PC-3 (cell line): ENCODE measurements at regions not wholly inside any gene's neighbourhood (a gene's known extent, or its start where the extent isn't known, plus 50 kb on each side); places are given as distances from the start of the nearest gene placed in this dataset.
A peak's percentile ranks its signal among the peaks of the same experiment; 100 is the strongest.

Source experiments
- ATAC-seq: fragments of 200-7000 bp; cut with Tn5 transposase; 2 replicates; pipeline ENCODE4 v1.9.1; 2020; ENCODE audit warnings: mild to moderate bottlenecking, moderate library complexity
- BruUV-seq: library from RNA; stranded (reverse); fragments of 400-500 nt; replicated peaks from 2 replicates; lab custom pipeline; 2021; lab: Mats Ljungman, UMichigan
- CTCF ChIA-PET: fragments of 300-600 bp; sonication (Branson Sonifier 250); formaldehyde crosslinking; loops from one replicate; lab custom pipeline; 2022; ENCODE audit warnings: antibody characterized with exemption; lab: Charles Lee
- POLR2A ChIA-PET: fragments of 300-600 bp; sonication (Branson Sonifier 250); formaldehyde crosslinking; loops from one replicate; lab custom pipeline; 2022; ENCODE audit warnings: antibody characterized with exemption; ENCODE audit not compliant: unreplicated experiment; lab: Charles Lee
- DNase-seq: peaks from one replicate; pipeline ENCODE4 v3.0.0-alpha.2; 2015
- H2AFZ ChIP-seq: fragments of 300-600 bp; sonication (generic); 2 replicates; pipeline ENCODE4 v1.6.0; 2016; ENCODE audit warnings: antibody characterized with exemption, low read length
- H3F3A ChIP-seq: fragments of 300-600 bp; sonication (generic); one replicate; pipeline ENCODE4 v1.6.0; 2017; ENCODE audit warnings: antibody characterized with exemption, low read length, control low read depth, mild to moderate bottlenecking; ENCODE audit not compliant: unreplicated experiment
- H3K27ac ChIP-seq: fragments of 300-600 bp; sonication (generic); 2 replicates; pipeline ENCODE4 v1.5.1; 2016; ENCODE audit warnings: mild to moderate bottlenecking, low read length
- H3K27me3 ChIP-seq: fragments of 300-600 bp; sonication (generic); 2 replicates; pipeline ENCODE4 v1.6.1; 2016; ENCODE audit warnings: low read length, mixed read lengths
- H3K36me3 ChIP-seq: fragments of 300-600 bp; sonication (generic); 2 replicates; pipeline ENCODE4 v1.6.1; 2016; ENCODE audit warnings: low read depth, mixed run types, low read length, mixed read lengths
- H3K4me1 ChIP-seq: fragments of 300-600 bp; sonication (generic); 2 replicates; pipeline ENCODE4 v1.5.1; 2016; ENCODE audit warnings: low read length; ENCODE audit not compliant: insufficient read depth
- H3K4me2 ChIP-seq: fragments of 300-600 bp; sonication (generic); 2 replicates; pipeline ENCODE4 v1.6.0; 2016; ENCODE audit warnings: low read length
- H3K4me3 ChIP-seq: fragments of 300-600 bp; sonication (generic); 2 replicates; pipeline ENCODE4 v1.5.1; 2016; ENCODE audit warnings: mild to moderate bottlenecking, low read length, mixed read lengths
- H3K79me2 ChIP-seq: fragments of 300-600 bp; sonication (generic); 2 replicates; pipeline ENCODE4 v1.6.1; 2017; ENCODE audit warnings: low read length, mixed read lengths
- H3K9ac ChIP-seq: fragments of 300-600 bp; sonication (generic); 2 replicates; pipeline ENCODE4 v1.6.0; 2016; ENCODE audit warnings: mild to moderate bottlenecking, low read length
- H3K9me2 ChIP-seq: fragments of 300-600 bp; sonication (generic); replicated peaks from 2 replicates; pipeline ENCODE4 v1.6.1; 2016; ENCODE audit warnings: mixed run types, low read length, mixed read lengths
- H3K9me3 ChIP-seq: fragments of 300-600 bp; sonication (generic); 2 replicates; pipeline ENCODE4 v1.6.1; 2016; ENCODE audit warnings: low read length, mixed read lengths
- H4K20me1 ChIP-seq: fragments of 300-600 bp; sonication (generic); 2 replicates; pipeline ENCODE4 v1.6.1; 2016; ENCODE audit warnings: low read length, mixed read lengths
- CTCF ChIP-seq: fragments of 300-600 bp; sonication (generic); conservative IDR thresholded peaks from 2 replicates; pipeline ENCODE4 v1.5.1; 2017; ENCODE audit warnings: antibody characterized with exemption, low read depth, mild to moderate bottlenecking, low read length
- EZH2 ChIP-seq: fragments of 300-600 bp; sonication (generic); IDR thresholded peaks from one replicate; pipeline ENCODE4 v1.6.1; 2017; ENCODE audit warnings: antibody characterized with exemption, mild to moderate bottlenecking, low read length; ENCODE audit not compliant: unreplicated experiment
- EZH2phosphoT487 ChIP-seq: fragments of 300-600 bp; sonication (generic); IDR thresholded peaks from 2 replicates; pipeline ENCODE4 v1.6.1; 2018; ENCODE audit warnings: mild to moderate bottlenecking, antibody characterized with exemption, low read length, borderline replicate concordance
- intact Hi-C: fragments of 100-400 bp; cut with micrococcal nuclease; formaldehyde crosslinking; loops from 2 replicates; pipeline ENCODE4 v1.9.0; 2023

DNA sequence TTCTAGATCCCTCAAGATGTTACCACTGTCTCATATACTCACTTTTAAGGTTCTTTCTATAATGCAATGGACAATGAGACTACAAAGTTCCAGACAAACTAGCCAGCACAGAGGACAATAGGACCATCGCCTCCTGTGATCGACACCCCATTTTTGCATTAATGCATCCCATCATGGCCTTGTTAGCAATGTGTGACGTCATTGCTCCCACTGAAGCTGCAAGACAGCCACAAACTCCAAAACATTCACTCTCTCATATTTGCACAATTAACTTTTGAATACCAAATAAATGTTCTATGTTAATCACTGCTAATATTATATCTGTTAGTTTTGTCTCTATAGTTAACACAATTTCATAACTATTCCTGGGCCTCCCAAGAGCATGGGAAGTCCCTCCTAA lies 88.8 kb upstream of the TMEM72 start:
- Histone ChIP-seq H3K4me1 (0 out of 2 replicates have a peak, but pooled peaks cover 10% of the 10 kb centered on the region), H3K4me2 (no peak overlapping the region), H3K9me3 (no peaks in the 10 kb centered on the region), H3K9me2 (no peaks in the 10 kb centered on the region), H3K27ac (no peak overlapping the region), H3F3A (no peaks in the 10 kb centered on the region), H3K79me2 (no peaks in the 10 kb centered on the region), H2AFZ (no peak overlapping the region), H3K36me3 (no peaks in the 10 kb centered on the region), H3K4me3 (no peak overlapping the region), H3K27me3 (no peaks in the 10 kb centered on the region), H4K20me1 (no peaks in the 10 kb centered on the region), H3K9ac (no peak overlapping the region)
- TF ChIP-seq EZH2 = no peak
- TF ChIP-seq CTCF = no peak
- TF ChIP-seq EZH2phosphoT487 = no peak
- no TSS peak for BruUV-seq
- no peak for DNase-seq
- ChIA-PET POLR2A (no interaction called here), CTCF (no interaction called here)
- intact Hi-C loops = no loop called here
- ATAC-seq = no peak

DNA sequence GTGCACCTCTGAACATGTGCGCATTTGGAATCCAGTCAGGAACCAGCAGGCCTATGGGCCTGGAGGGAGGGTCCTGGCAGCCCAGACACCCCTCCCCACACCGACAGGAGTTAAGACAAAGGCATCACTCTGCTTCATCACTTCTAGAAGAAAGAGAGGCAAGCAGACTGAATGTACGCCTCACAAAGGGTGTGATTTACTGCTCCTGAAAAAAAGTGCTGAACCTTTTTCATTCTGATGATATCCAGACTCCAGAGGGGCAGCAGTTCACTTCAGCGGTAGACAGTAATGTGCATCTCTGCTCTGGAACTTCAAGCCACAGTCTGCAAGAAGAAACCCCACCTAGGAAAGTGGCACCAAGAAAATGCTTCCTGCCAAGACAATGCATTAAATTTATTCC lies 88.2 kb upstream of the TMEM72 start:
- Histone ChIP-seq H3F3A (no peaks in the 10 kb centered on the region), H3K36me3 (no peaks in the 10 kb centered on the region), H4K20me1 (no peaks in the 10 kb centered on the region), H3K4me3 (no peak overlapping the region), H3K27ac (no peak overlapping the region), H3K9ac (no peak overlapping the region), H3K9me3 (no peaks in the 10 kb centered on the region), H3K27me3 (no peaks in the 10 kb centered on the region), H3K79me2 (no peaks in the 10 kb centered on the region), H3K9me2 (no peaks in the 10 kb centered on the region), H3K4me2 (no peak overlapping the region), H2AFZ (no peak overlapping the region), H3K4me1 (peaks cover 10% of the 10 kb centered on the region; the same call in 1 of the 2 replicates)
- CTCF ChIA-PET = no interaction called here
- TF ChIP-seq CTCF (no peak), EZH2phosphoT487 (no peak), EZH2 (no peak)
- intact Hi-C loops = no loop called here
- DNase-seq (no peak), ATAC-seq (no peak)
- no TSS peak for BruUV-seq
- POLR2A ChIA-PET = no interaction called here

DNA sequence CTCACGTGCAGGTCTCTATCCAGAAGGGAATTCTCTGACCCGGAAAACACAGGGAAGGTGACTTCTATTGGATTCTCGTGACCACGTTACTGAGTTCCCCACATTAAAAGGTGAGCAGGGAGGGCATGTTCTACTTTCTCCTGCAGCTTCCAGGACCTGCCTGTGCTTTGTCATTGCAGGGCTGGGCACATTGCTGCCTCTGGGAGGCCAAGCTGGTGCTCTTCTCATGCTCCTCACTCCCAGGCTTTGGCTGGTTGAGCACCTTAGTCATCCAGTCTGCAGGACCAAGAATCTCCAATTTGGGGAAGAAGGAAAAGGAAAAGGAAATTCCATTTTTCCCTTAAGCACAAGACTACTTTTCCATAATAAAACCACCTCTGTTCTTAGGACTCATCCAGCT lies 86.5 kb upstream of the TMEM72 start:
- H3K9ac ChIP-seq = no peak overlapping the region
- H3K9me3 ChIP-seq = no peaks in the 10 kb centered on the region
- H2AFZ ChIP-seq = no peak overlapping the region
- no peaks in the 10 kb centered on the region for H4K20me1 ChIP-seq
- no peak overlapping the region for H3K4me2 ChIP-seq
- intact Hi-C loops = no loop called here
- H3K36me3 ChIP-seq = no peaks in the 10 kb centered on the region
- H3K4me3 ChIP-seq = no peak overlapping the region
- TF ChIP-seq CTCF (no peak), EZH2phosphoT487 (no peak), EZH2 (no peak)
- H3F3A ChIP-seq = no peaks in the 10 kb centered on the region
- POLR2A ChIA-PET = no interaction called here
- peak; percentile 9 for DNase-seq
- no peaks in the 10 kb centered on the region for H3K27me3 ChIP-seq
- H3K9me2 ChIP-seq = no peaks in the 10 kb centered on the region
- H3K79me2 ChIP-seq = no peaks in the 10 kb centered on the region
- BruUV-seq = no TSS peak
- CTCF ChIA-PET = no interaction called here
- peaks cover 20% of the 10 kb centered on the region for H3K4me1 ChIP-seq
- H3K27ac ChIP-seq = no peak overlapping the region
- no peak for ATAC-seq
